Bronchial epithelial cell (primary cell): ENCODE measurements at regions not wholly inside any gene's neighbourhood (a gene's known extent, or its start where the extent isn't known, plus 50 kb on each side); places are given as distances from the start of the nearest gene placed in this dataset.

Experiments
- DNase-seq: peaks from one replicate; pipeline ENCODE4 v3.0.0-alpha.2; 2010; ENCODE audit warnings: low read depth
- FAIRE-seq: peaks from 2 replicates; lab custom pipeline; 2011; peaks lifted over from hg19 to GRCh38; lab: Jason Lieb, UNC
- H3K27me3 ChIP-seq: 2 replicates; pipeline ENCODE4 v1.5.1; 2011; ENCODE audit warnings: low read length; ENCODE audit not compliant: control insufficient read depth, insufficient read depth
- H3K36me3 ChIP-seq: 2 replicates; pipeline ENCODE4 v1.5.1; 2011; ENCODE audit warnings: low read length; ENCODE audit not compliant: control insufficient read depth, insufficient read depth
- H3K4me3 ChIP-seq: 2 replicates; pipeline ENCODE4 v1.5.1; 2011; ENCODE audit warnings: mild to moderate bottlenecking, low read depth, low read length, control low read depth
- TF ChIP-seq, protein P1 (sequence below): IDR thresholded peaks from 2 replicates; pipeline ENCODE4 v1.5.1; 2011; ENCODE audit warnings: mild to moderate bottlenecking, moderate library complexity, low read length, control low read depth, inconsistent platforms; ENCODE audit not compliant: insufficient read depth, severe bottlenecking

DNA sequence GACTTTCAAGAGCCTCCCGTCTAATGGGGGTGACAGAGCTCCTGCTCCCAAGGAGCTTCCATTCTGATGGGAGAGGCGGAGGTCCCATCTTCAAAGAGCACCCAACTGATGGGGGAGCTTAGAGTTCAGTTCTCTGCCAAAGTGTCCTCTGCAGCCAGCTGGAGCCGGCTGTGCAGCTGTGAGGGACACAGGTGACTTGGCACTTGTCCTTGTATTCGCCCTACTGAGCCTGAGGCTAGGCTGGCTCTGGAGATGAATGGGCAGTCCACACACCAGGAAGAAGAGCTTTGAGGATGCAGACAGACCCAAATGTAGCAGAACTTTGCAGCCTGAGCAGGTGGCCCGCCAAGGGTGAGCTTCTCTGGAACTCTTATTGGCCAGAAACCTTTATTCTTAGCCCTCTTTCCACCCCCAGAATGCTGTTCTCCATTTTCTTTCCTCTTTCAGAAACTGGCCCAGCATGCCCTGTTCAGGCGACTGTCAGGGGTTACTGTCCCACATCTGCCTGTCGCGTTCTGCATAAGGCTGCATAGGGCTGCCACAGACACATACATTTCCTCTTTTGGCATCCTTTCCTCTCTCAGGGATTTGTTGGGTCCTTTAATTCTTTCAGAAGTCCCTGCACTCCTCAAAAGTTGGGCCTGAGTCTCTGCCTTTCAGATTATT, 108.7 kb upstream of the LRFN2 start:
- no peaks in the 10 kb centered on the region for H3K27me3 ChIP-seq
- no peak overlapping the region for H3K4me3 ChIP-seq
- TF ChIP-seq, protein P1, sequence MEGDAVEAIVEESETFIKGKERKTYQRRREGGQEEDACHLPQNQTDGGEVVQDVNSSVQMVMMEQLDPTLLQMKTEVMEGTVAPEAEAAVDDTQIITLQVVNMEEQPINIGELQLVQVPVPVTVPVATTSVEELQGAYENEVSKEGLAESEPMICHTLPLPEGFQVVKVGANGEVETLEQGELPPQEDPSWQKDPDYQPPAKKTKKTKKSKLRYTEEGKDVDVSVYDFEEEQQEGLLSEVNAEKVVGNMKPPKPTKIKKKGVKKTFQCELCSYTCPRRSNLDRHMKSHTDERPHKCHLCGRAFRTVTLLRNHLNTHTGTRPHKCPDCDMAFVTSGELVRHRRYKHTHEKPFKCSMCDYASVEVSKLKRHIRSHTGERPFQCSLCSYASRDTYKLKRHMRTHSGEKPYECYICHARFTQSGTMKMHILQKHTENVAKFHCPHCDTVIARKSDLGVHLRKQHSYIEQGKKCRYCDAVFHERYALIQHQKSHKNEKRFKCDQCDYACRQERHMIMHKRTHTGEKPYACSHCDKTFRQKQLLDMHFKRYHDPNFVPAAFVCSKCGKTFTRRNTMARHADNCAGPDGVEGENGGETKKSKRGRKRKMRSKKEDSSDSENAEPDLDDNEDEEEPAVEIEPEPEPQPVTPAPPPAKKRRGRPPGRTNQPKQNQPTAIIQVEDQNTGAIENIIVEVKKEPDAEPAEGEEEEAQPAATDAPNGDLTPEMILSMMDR: no peak
- no peak for FAIRE-seq
- no peak for DNase-seq
- no peaks in the 10 kb centered on the region for H3K36me3 ChIP-seq

DNA sequence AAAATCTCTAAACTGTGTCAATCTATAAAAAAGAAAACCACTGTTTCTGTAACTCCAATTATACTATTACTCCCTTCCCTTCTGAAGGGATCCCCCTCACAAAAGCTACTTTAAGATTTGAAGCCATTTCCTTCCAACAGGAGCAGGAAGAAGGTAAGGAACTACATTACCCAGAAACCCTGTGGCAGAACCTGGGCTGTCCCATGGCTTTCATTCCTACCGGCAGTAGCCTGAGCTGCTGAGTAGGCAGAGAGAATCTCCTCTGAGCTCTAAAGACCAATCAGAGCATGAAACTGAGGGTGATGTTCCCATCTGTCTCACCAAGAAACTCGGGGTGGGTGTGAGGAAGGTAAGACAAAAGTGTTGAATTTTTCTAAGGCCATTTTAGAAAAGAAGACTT, 108.0 kb upstream of the LRFN2 start:
- H3K27me3 ChIP-seq: no peaks in the 10 kb centered on the region
- DNase-seq: peak; percentile 21
- H3K4me3 ChIP-seq: no peak overlapping the region
- TF ChIP-seq, protein P1: no peak
- no peaks in the 10 kb centered on the region for H3K36me3 ChIP-seq
- FAIRE-seq: no peak

DNA sequence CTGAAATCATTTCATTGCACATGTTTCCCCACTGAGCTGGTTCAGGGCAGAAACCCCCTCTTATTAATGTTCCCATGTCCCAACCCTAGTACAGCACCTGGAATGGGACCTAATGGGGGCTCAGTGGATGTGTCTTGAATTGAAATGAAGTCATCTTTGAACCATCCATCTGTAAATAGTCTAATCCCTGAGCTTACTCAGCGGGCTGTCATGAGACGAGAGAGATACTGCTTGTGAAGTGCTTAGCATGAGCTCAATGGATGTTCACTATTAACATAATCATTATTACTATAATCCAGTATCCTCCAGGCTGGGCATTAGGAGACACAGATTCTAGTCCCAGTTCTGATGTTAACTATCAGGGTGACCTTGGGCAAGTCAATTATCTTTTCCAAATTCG, 106.6 kb upstream of the LRFN2 start:
- TF ChIP-seq, protein P1: no peak
- no peak for DNase-seq
- FAIRE-seq: no peak
- Histone ChIP-seq H3K27me3 (no peaks in the 10 kb centered on the region), H3K36me3 (no peaks in the 10 kb centered on the region), H3K4me3 (no peak overlapping the region)

DNA sequence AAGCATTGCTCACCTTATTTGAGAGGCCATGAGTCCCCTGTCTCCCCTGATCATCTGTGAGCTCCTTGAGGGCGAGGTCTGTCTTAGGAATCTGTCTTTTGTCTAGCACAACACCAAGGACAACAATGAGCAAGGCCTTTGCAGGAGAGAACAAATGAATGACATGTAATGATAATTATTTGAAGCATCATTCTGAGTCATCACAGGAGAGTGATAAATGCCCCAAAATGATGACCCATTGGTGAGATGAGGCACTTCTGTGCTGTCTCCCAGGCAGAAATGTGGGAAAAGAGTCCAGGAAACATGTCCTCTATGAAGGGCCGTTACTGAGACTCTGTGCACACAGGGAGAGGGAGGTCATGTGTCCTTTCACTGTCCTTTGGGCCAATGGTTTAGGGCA, 105.2 kb upstream of the LRFN2 start:
- H3K4me3 ChIP-seq: no peak overlapping the region
- H3K36me3 ChIP-seq: no peaks in the 10 kb centered on the region
- H3K27me3 ChIP-seq: no peaks in the 10 kb centered on the region
- peak; percentile 9 for DNase-seq
- no peak for FAIRE-seq
- TF ChIP-seq, protein P1: no peak

DNA sequence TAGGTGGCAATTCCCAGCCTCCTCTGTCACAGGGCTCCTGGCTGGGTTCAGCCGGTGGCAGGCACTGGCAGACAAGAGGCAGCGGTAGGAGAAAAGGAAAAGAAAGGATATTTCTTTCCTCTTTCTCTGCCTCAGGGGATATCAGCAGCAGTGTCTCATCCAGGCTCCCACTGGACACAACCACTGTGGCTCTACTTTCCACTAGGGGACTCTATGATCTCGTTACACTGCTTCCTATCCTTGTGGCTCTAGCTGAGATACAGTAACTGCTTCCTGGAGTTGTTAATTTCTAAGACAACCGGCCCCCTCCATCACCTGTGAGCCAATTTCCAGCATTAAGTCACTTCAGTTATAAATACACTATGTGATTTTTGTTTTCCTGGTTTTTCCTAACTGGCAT, 102.0 kb upstream of the LRFN2 start:
- TF ChIP-seq, protein P1: no peak
- H3K36me3 ChIP-seq: no peaks in the 10 kb centered on the region
- no peak overlapping the region for H3K4me3 ChIP-seq
- FAIRE-seq (no peak), DNase-seq (no peak)
- H3K27me3 ChIP-seq: no peaks in the 10 kb centered on the region

DNA sequence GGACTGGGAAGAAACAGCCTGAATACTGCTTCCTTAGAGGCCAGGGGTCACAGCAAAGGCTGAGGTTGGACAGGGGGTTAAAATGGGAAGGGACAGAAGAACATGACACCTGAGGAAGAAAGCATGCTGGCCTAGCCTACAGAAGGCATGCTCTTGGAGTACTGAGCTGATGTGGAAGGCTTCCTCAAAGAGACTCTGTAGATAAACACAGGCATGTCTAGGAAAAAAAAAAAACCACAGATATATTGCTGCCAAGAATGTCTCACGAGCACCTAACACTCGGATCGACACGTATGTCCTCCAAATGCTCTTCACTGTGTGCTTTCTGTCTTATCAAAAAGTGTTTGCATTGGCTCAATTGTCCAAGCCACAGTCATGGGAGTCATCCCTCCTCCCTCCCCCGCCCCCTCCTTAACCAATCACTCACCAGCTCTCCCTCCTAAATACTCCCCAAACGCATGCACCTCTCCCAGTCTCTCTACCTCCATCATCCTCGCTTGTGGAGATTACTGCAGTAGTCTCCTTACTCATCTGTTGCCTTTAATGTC, 101.1 kb upstream of the LRFN2 start:
- TF ChIP-seq, protein P1: no peak
- DNase-seq (no peak), FAIRE-seq (no peak)
- Histone ChIP-seq H3K36me3 (no peaks in the 10 kb centered on the region), H3K4me3 (no peak overlapping the region), H3K27me3 (no peaks in the 10 kb centered on the region)
